HG03159 (cell line): ENCODE measurements at regions not wholly inside any gene's neighbourhood (a gene's known extent, or its start where the extent isn't known, plus 50 kb on each side); places are given as distances from the start of the nearest gene placed in this dataset.

ENCODE experiments used
- ATAC-seq: cut with Tn5 transposase; IDR thresholded peaks from one replicate; pipeline ENCODE4 v1.9.1; 2021; ENCODE audit warnings: mild to moderate bottlenecking, moderate library complexity; ENCODE audit not compliant: unreplicated experiment

DNA sequence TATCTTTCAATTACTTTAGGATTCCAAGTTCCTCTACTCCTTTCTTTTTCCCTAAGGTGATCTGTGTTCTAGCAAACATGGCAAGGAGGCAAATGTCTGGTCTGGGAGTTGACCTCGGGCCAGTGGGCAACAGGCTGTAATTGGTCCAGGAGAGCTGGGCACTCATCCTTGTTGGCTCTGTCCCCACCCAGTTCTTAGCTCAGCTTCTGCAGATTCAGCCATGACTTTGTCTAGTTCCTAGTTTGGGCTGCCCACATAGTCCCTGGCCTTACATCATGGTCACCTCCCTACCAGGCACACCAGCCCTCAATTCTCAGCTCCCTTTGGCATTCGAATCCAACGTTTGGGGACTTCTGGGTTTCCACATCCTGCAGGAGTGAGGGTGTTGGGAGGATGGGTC, 92.1 kb upstream of the DAP start:
- no peak for ATAC-seq

DNA sequence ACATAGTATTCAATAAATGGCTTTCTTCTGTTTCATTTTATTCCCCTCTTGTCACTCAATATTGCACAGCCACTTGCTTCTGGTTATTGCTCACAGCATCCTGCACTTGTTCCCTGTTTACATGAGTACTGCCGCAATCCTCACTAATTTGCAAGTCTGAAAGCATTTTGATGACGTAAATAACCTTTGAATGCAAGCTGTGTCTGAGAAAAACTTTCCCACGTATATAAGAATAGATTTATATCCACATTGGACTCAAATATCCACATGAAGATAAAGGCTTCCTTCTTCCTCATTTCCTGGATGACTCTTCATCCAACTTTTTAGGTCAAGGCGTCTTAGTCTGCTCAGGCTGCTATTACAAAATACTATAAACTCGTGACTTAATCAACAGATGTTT, 88.2 kb upstream of the DAP start:
- no peak for ATAC-seq

DNA sequence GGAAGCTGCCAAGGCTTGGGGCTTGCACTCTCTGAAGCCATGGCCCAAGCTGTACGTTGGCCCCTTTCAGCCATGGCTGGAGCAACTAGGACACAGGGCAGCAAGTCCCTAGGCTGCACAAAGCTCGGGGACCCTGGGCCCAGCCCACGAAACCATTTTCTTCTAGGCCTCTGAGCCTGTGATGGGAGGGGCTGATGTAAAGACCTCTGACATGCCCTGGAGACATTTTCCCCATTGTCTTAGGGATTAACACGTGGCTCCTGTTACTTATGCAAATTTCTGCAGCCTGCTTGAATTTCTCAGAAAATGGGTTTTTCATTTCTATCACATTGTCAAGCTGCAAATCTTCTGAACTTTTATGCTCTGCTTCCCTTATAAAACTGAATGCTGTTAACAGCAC, 83.0 kb upstream of the DAP start:
- no peak for ATAC-seq

DNA sequence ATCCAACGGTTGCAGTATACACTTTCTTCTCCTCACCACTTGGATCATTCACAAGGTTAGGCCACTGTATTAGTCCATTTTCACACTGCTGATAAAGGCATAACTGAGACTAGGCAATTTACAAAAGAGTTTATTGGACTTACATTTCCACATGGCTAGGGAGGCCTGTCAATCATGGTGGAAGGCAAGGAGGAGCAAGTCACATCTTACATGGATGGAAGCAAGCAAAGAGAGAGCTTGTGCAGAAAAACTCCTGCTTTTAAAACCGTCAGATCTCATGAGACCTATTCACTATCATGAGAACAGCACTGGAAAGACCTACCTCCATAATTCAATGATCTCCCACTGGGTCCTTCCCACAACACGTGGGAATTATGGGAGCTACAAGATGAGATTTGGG, 81.8 kb upstream of the DAP start:
- ATAC-seq = no peak

DNA sequence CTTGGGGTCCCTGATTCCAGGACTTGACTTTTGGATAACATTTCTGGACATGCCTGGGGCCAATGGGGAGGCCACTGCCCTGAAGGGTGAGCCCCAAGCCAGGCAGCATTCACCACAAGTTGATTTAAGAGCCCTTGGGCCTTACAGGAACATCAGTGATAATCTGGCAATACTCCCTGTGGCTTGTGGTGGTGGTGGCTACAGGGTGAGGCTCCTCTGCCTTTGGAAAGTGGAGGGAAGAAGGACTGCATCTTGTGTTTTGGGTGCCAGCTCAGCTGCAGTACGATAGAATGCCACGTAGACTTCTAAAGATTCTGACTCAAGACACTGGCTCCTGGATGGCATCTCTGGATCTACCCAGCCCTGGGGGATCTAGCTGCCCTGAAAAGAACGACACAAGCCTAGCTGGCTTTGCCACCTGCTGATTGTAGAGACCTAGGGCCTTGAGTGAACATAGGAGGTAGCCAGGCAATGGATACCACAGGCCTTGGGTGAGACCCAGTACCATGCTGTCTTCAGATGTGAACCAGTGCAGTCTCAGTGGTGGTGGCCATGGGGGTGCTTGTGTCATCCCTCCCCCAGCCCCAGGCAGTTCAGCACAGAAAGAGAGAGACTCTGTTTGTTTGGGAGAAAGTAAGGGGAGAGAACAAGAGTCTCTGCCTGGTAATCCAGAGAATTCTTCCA, 79.0 kb upstream of the DAP start:
- no peak for ATAC-seq

DNA sequence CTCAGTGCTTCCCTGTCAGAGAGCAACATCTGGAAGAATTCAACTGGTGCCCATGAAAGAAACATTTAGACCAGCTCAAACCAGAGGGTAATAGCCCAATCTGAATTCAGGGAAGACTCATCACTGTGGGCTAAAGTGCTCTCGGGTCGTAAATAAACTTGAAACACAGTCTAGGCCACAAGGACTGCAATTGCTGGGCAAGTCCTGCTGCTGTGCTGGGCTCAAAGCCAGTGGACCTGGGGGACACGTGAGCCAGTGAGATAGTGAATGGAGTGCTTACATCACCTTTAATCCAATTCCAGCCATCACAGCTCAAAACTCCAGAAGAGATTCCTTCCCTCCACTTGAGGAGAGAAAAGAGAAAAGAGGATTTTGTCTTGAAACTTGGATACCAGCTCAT, 78.1 kb upstream of the DAP start:
- no peak for ATAC-seq

DNA sequence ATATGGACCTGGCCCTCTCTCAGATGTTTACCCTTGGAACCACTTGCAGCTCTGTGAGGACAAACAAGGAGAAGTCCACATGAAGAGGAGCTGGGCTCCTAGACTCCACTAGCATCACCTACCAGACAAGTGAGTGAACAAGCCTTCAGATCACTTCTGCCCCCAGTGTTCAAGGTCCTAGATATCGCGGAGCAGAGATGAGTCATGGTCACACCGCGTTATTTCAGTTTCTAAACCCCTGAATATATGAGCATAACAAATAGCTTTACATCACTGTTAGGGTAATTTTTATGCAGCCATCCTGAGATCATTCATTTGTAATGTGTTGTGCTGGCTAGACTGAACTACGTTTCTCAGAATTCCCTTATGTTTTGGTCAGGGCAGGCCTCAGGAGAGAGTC, 77.0 kb upstream of the DAP start:
- ATAC-seq = peak; percentile 69

DNA sequence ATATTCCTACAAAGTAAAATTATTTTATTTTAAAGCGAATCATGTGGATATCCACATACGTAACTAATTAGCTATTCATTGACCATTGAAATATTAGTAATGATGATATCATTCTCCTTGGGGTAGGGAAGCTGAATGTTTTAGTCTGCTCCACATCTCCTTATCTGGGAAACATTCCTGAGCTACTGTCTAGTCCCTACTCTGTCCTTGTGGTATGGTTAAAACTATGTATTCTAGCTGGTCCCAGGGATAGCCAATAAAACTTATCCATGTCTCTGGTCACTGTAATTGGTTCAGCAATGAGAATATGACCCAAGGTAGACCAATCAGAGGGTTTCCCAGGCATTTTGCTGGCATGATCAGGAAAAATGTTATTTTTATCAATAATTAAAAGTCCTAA, 76.0 kb upstream of the DAP start:
- no peak for ATAC-seq

DNA sequence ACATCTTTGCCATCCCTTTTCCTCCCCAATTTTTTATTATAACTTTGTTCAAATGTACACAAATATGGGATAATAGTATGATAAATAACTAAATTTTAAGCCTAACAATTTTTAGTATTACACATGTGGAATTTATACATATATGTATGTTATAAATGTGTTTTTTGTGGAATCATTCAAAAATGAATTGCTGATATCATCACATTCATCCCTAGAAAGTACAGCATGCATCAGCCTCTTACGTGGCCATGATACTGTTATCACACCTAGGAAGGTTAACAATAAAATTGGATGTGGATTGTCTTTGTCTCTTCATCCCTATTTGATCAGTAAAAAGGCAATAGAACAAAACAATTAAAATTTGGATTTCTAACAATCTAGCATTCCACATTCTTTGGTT, 73.7 kb upstream of the DAP start:
- ATAC-seq = no peak

DNA sequence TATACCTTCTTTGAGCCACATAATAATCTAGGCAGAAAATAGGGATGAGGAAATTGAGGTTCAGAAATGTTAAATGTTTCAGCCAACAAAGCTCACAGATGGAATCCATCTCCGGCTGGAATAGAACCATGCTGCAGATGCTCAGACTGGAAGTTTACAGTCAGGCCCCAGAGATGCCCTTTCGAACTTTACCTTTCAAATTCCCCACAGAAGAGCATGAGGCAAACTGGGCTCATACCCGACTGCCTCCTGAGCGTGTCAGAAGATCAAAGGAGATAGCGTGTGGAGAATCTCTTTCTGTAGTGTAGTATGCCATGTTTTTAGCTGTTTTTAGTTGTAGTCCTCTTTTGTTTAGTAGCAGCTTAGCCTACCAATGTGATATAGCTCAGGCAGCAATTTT, 72.0 kb upstream of the DAP start:
- no peak for ATAC-seq

DNA sequence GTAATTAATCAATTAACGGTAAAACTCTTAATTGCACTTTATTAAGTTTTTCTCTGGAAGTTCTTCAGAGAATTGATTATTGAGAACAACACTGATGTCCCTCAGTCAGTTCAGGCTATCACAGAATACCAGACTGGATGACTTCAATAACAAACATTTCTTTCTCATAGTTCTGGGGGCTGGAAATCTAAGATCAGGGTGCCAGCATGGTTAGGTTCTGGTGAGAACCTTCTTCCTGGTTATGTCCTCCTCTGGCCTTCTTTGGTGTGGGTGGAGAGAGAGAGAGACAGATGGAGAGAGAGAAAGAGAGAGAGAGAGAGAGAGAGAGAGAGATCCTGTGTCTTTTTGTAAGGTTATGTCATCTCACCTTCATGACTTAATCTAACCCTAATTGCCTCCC, 71.4 kb upstream of the DAP start:
- ATAC-seq = no peak

DNA sequence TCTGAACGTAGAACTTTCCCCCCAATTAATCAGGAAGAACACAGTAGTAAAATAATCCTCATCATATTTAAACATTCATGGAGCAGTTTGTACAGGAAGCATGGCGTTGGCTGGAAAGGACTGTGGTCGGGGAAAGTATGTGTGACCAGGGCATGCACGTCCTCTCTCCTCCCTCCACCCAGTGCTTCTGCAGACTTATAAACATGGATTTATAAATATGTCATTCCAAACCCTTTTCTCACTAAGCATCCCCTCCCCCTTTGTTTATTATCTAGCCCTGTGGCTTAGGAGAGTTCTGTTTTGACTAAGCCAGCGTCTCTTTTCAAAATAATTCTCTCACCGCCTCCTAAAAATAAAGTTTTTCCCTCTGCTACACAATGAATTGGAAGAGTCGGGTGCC, 70.4 kb upstream of the DAP start:
- no peak for ATAC-seq

DNA sequence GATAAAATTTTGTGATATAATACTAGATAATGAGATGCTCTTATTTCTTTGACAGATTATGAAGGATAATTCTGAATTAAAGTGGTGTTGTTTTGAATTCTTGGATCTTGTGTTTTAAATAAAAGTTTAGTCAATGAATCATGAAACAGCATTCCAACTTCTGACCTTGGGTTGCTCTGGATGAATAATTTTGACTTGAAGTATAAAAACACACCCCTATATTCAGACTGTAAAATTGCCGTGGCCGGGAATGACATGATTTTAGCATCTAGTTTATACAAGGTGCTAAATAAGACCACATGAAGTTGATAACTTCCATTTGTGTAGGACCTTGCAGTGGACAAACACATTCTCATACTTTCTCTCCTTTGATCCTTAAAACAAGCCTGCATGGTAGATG, 67.2 kb upstream of the DAP start:
- no peak for ATAC-seq

DNA sequence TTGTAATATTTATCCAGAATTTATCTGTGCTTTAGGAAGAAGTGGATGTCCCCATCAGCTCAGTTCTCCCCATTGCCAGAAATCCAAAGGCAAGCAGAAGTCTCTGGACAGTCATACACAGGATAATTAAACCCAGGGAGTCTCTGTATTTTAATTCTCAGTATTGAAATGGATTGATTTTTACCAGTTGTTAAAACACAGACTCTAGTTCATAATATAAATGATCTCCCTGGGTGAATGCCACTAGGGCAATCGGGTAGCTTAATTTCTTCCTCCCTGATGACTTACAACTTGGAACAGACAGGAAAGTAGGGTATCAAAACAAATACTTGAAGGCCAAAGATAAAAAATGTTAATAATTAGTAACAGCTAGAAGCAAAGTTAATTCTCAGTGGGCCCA, 66.5 kb upstream of the DAP start:
- ATAC-seq = no peak

DNA sequence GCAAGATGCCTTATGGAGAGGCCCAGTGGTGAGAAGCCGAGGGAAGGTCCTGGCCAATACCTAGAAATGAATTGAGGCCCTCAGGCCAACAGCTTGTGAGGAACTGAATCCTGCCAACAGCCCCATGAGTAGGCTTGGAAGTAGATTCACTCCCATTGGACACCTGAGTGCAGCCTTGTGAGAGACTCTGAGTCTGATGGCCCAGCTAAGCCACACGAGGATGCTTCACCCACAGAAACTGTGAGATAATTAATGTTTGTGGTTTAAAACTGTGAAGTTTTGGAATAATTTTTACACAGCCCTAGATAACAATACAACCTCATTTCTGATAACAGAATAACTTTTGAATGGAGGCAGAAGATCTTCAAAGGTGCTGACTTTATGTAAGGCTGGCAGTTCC, 65.9 kb upstream of the DAP start:
- no peak for ATAC-seq

DNA sequence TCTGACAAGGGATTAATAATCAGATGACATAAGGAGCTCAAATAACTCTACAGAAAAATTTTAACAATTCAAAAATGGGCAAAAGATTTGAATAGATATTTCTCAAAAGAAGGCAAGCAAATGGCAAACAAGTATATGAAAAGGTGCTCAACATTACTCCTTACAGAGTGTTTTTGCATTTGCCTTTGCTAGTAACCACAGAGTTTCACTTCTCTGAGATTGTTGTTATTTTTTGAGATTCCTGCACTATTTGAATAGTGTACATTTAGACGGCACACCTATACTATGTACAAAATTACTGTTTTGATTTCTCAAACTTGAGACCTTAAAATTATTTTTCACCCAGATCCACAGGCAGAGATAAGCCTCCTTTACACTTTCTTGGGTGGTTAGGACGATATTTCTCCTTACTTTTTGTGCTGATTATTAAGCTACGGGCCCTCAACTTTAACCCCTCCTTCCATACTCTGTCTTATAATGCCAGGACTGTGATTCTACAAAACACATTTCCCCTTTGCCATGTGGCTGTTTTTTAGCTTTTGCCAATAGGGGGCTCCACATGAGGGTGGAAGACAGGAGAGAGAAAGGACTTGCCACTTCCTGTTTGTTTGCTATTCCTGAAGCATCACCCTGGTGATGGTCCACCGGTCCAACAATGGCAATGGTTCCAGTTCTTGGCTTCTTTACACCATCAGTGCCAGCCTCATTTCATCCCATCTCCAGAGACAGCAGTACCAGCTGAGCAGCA, 65.0 kb upstream of the DAP start:
- peak; percentile 65 for ATAC-seq

DNA sequence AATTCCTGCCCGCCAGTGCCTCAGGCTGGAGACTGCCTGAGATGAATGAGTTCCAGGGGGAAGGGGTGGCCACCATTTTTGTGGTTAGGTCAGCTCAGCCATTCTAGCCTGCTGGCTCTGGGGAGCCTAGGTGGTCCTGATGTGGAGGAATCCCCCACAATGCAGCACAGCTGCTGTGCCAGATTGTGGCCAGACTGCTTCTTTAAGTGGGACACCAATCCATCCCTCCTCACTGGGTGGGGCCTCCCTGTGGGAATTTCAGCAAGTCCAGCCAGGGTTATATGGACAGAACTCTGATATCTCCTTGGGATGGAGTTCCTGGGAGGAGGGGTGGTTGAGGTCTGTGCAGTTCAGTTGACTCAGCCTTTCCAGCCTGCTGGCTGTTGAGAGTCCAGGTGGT, 51.2 kb upstream of the DAP start:
- ATAC-seq = no peak
